GM12878 (cell line): ENCODE measurements at regions not wholly inside any gene's neighbourhood (a gene's known extent, or its start where the extent isn't known, plus 50 kb on each side); places are given as distances from the start of the nearest gene placed in this dataset.

ENCODE experiments used
- EGR1 ChIP-seq, 2 experiments: IDR thresholded peaks; 1 replicate in 1 of 2; 2 replicates in 1 of 2; pipeline ENCODE4 v1.6.1; 2011 to 2012; ENCODE audit warnings: low read depth in 2 of 2, low read length in 2 of 2, borderline replicate concordance in 1 of 2, mild to moderate bottlenecking in 1 of 2, moderate library complexity in 1 of 2
- HDAC2 ChIP-seq: fragments of 200-600 bp; sonication (generic); IDR thresholded peaks from 2 replicates; pipeline ENCODE4 v1.6.1; 2017
- IRF4 ChIP-seq: IDR thresholded peaks from 2 replicates; pipeline ENCODE4 v1.6.1; 2011; ENCODE audit warnings: low read depth, low read length
- KDM1A ChIP-seq: fragments of 200-600 bp; sonication (generic); IDR thresholded peaks from 2 replicates; pipeline ENCODE4 v1.6.1; 2016; ENCODE audit warnings: borderline replicate concordance
- MXI1 ChIP-seq: fragments of 150-350 bp; IDR thresholded peaks from 2 replicates; pipeline ENCODE4 v1.6.1; 2011; ENCODE audit warnings: low read depth, mild to moderate bottlenecking, inconsistent platforms, low read length, improper control_type of control experiment
- NR2C1 ChIP-seq: fragments of 450-650 bp; IDR thresholded peaks from 2 replicates; pipeline ENCODE4 v1.6.1; 2017; ENCODE audit warnings: antibody characterized with exemption, mild to moderate bottlenecking, moderate library complexity
- POLR2A ChIP-seq: IDR thresholded peaks from 2 replicates; pipeline ENCODE4 v1.6.1; 2011; ENCODE audit warnings: low read depth, mild to moderate bottlenecking, low read length
- SIN3A ChIP-seq: IDR thresholded peaks from 2 replicates; pipeline ENCODE4 v1.6.1; 2012; ENCODE audit warnings: low read depth, low read length, improper control_type of control experiment
- SMC3 ChIP-seq: IDR thresholded peaks from 2 replicates; pipeline ENCODE4 v1.6.1; 2011; ENCODE audit warnings: low read length, improper control_type of control experiment, borderline replicate concordance
- YY1 ChIP-seq: IDR thresholded peaks from 2 replicates; pipeline ENCODE4 v1.6.1; 2011; ENCODE audit warnings: low read depth, mild to moderate bottlenecking, low read length
- TF ChIP-seq, protein P1 (sequence below), 3 experiments: IDR thresholded peaks in 2 of 3; conservative IDR thresholded peaks in 1 of 3; 2 replicates each; pipeline ENCODE4 v1.5.1; 2011; ENCODE audit warnings: low read depth in 3 of 3, low read length in 3 of 3, mild to moderate bottlenecking in 3 of 3, control low read depth in 2 of 3, moderate library complexity in 2 of 3, inconsistent platforms in 1 of 3, mixed read lengths in 1 of 3; ENCODE audit not compliant: control insufficient read depth in 2 of 3, insufficient read depth in 1 of 3; ENCODE audit errors: extremely low read depth in 1 of 3

DNA sequence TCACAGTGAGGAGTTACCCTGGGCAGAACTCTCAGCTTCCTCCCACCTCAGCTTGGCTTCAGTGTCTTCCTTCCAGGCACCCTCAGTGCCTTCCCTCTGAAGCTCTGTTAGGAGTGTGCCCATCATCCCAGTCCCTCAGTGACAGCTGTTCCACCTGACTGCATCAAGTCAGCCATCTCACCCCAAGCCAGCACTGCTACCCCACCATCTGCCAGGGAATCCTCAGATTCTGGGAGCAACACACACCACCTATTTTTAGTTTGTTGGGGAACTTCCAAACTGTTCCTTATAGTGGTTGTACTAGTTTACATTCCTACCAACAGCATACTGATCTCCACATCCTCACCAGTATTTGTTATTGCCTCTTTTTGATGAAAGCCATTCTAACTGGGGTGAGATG, 182.9 kb downstream of the RELL1 start:
- no peak for TF ChIP-seq HDAC2
- TF ChIP-seq KDM1A: no peak
- TF ChIP-seq MXI1: no peak
- TF ChIP-seq POLR2A: no peak
- TF ChIP-seq YY1: no peak
- TF ChIP-seq NR2C1: no peak
- TF ChIP-seq, protein P1, sequence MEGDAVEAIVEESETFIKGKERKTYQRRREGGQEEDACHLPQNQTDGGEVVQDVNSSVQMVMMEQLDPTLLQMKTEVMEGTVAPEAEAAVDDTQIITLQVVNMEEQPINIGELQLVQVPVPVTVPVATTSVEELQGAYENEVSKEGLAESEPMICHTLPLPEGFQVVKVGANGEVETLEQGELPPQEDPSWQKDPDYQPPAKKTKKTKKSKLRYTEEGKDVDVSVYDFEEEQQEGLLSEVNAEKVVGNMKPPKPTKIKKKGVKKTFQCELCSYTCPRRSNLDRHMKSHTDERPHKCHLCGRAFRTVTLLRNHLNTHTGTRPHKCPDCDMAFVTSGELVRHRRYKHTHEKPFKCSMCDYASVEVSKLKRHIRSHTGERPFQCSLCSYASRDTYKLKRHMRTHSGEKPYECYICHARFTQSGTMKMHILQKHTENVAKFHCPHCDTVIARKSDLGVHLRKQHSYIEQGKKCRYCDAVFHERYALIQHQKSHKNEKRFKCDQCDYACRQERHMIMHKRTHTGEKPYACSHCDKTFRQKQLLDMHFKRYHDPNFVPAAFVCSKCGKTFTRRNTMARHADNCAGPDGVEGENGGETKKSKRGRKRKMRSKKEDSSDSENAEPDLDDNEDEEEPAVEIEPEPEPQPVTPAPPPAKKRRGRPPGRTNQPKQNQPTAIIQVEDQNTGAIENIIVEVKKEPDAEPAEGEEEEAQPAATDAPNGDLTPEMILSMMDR (IDR thresholded peaks at IDR 0.05 in 2 of 3, conservative IDR thresholded peaks at IDR 0.05 in 1 of 3; ENCODE audit: control insufficient read depth in 2 of 3, extremely low read depth in 1 of 3, insufficient read depth in 1 of 3, low read depth in 3 of 3, low read length in 3 of 3): no peak
- TF ChIP-seq EGR1 (IDR thresholded peaks at IDR 0.05; ENCODE audit: borderline replicate concordance in 1 of 2, low read depth in 2 of 2, low read length in 2 of 2): no peak
- TF ChIP-seq SIN3A: no peak
- no peak for TF ChIP-seq IRF4
- no peak for TF ChIP-seq SMC3
